HCT116 (cell line): ENCODE measurements at regions not wholly inside any gene's neighbourhood (a gene's known extent, or its start where the extent isn't known, plus 50 kb on each side); places are given as distances from the start of the nearest gene placed in this dataset.

Source experiments
- ATAC-seq: fragments of 200-7000 bp; cut with Tn5 transposase; 2 replicates; pipeline ENCODE4 v1.9.1; 2020; ENCODE audit warnings: mild to moderate bottlenecking, moderate library complexity
- BruUV-seq: library from RNA; stranded (reverse); fragments of 400-500 nt; replicated peaks from 2 replicates; lab custom pipeline; 2021; lab: Mats Ljungman, UMichigan
- CTCF ChIA-PET: fragments of 300-600 bp; sonication (Branson Sonifier 250); formaldehyde crosslinking; loops from one replicate; lab custom pipeline; 2021; ENCODE audit warnings: antibody characterized with exemption; lab: Charles Lee
- POLR2A ChIA-PET: fragments of 300-600, 350-600 bp; sonication (Branson Sonifier 250); formaldehyde crosslinking; loops from one replicate; lab custom pipeline; 2021; ENCODE audit warnings: antibody characterized with exemption; lab: Charles Lee
- RAD21 ChIA-PET, 2 experiments: fragments of 300-600 bp; sonication (Branson Sonifier 250); formaldehyde crosslinking; loops; one replicate each; lab custom pipeline; 2023; ENCODE audit warnings: low total read pairs in 2 of 2; ENCODE audit not compliant: uncharacterized antibody in 2 of 2, unreplicated experiment in 2 of 2, low non-redundant PET in 1 of 2; lab: Charles Lee
- DNase-seq: peaks from one replicate; pipeline ENCODE4 v3.0.0-alpha.2; 2010; ENCODE audit warnings: low read depth, low spot score
- H2AFZ ChIP-seq: fragments of 200-600 bp; shearing (Covaris generic), sonication (generic); 2 replicates; pipeline ENCODE4 v1.6.1; 2017; ENCODE audit warnings: low read depth, mixed run types, mixed read lengths, antibody characterized with exemption, low read length; ENCODE audit not compliant: poor library complexity, severe bottlenecking
- H3K27ac ChIP-seq: 2 replicates; pipeline ENCODE4 v1.5.1; 2012; ENCODE audit warnings: low read depth, low read length
- H3K27me3 ChIP-seq: fragments of 200-600 bp; sonication (generic); 2 replicates; pipeline ENCODE4 v1.6.1; 2016; ENCODE audit warnings: mixed run types, low read length, mixed read lengths; ENCODE audit not compliant: insufficient read depth
- H3K36me3 ChIP-seq, 2 experiments: fragments of 200-500 bp in 1 of 2; fragments of 200-600 bp in 1 of 2; sonication (Bioruptor generic) in 1 of 2; sonication (generic) in 1 of 2; 2 replicates each; pipeline versions ENCODE4 v1.5.1 to v1.6.1; 2014 to 2016; ENCODE audit warnings: low read length in 2 of 2, inconsistent platforms in 1 of 2, mixed read lengths in 1 of 2, mixed run types in 1 of 2; ENCODE audit not compliant: insufficient read depth in 2 of 2, control insufficient read depth in 1 of 2
- H3K4me1 ChIP-seq, 2 experiments: fragments of 200-600 bp in 1 of 2; sonication (generic) in 1 of 2; 2 replicates each; pipeline versions ENCODE4 v1.5.1 to v1.6.1; 2012 to 2017; ENCODE audit warnings: low read length in 2 of 2, inconsistent platforms in 1 of 2, mild to moderate bottlenecking in 1 of 2, mixed read lengths in 1 of 2, mixed run types in 1 of 2, moderate library complexity in 1 of 2; ENCODE audit not compliant: insufficient read depth in 2 of 2, control insufficient read depth in 1 of 2
- H3K4me2 ChIP-seq: fragments of 200-600 bp; sonication (generic); 2 replicates; pipeline ENCODE4 v1.6.1; 2017; ENCODE audit warnings: mixed run types, low read length, mixed read lengths
- H3K4me3 ChIP-seq, 2 experiments: fragments of 200-600 bp in 1 of 2; sonication (generic) in 1 of 2; replicated peaks in 1 of 2; 2 replicates each; pipeline ENCODE4 v1.5.1; 2011 to 2016; ENCODE audit warnings: low read length in 2 of 2, control low read depth in 1 of 2, low read depth in 1 of 2, mild to moderate bottlenecking in 1 of 2, mixed read lengths in 1 of 2, mixed run types in 1 of 2
- H3K79me2 ChIP-seq: fragments of 200-600 bp; sonication (generic); 2 replicates; pipeline ENCODE4 v1.6.1; 2017; ENCODE audit warnings: mild to moderate bottlenecking, mixed run types, low read length, moderate library complexity, mixed read lengths; ENCODE audit not compliant: insufficient read depth
- H3K9ac ChIP-seq: fragments of 200-600 bp; sonication (generic); 2 replicates; pipeline ENCODE4 v1.6.1; 2016; ENCODE audit warnings: low read length, mixed read lengths
- H3K9me2 ChIP-seq: fragments of 200-600 bp; sonication (generic), shearing (Covaris generic); 2 replicates; pipeline ENCODE4 v1.6.1; 2017; ENCODE audit warnings: mixed run types, mild to moderate bottlenecking, moderate library complexity; ENCODE audit not compliant: insufficient read depth
- H3K9me3 ChIP-seq, 2 experiments: fragments of 200-500 bp in 1 of 2; fragments of 200-600 bp in 1 of 2; sonication (Bioruptor generic) in 1 of 2; sonication (generic) in 1 of 2; 2 replicates each; pipeline ENCODE4 v1.6.1; 2014 to 2017; ENCODE audit warnings: low read length in 2 of 2, mixed read lengths in 2 of 2, inconsistent platforms in 1 of 2, low read depth in 1 of 2, mild to moderate bottlenecking in 1 of 2, mixed run types in 1 of 2, moderate library complexity in 1 of 2; ENCODE audit not compliant: control insufficient read depth in 1 of 2, insufficient read depth in 1 of 2
- H4K20me1 ChIP-seq: fragments of 200-600 bp; sonication (generic), shearing (Covaris generic); 2 replicates; pipeline ENCODE4 v1.6.1; 2017; ENCODE audit warnings: mixed run types, mild to moderate bottlenecking, moderate library complexity; ENCODE audit not compliant: insufficient read depth
- CBX3 ChIP-seq: IDR thresholded peaks from 2 replicates; pipeline ENCODE4 v1.6.1; 2012; ENCODE audit warnings: low read depth
- CEBPB ChIP-seq: IDR thresholded peaks from 2 replicates; pipeline ENCODE4 v1.6.1; 2012; ENCODE audit warnings: low read depth
- EGR1 ChIP-seq: IDR thresholded peaks from 2 replicates; pipeline ENCODE4 v1.6.1; 2012; ENCODE audit warnings: low read depth
- EZH2 ChIP-seq: fragments of 200-600 bp; sonication (generic); IDR thresholded peaks from 2 replicates; pipeline ENCODE4 v1.6.1; 2017; ENCODE audit warnings: antibody characterized with exemption, mixed run types
- EZH2phosphoT487 ChIP-seq: fragments of 200-600 bp; IDR thresholded peaks from 2 replicates; pipeline ENCODE4 v1.6.1; 2018; ENCODE audit warnings: antibody characterized with exemption, borderline replicate concordance
- POLR2A ChIP-seq: IDR thresholded peaks from 2 replicates; pipeline ENCODE4 v1.7.0; 2011; ENCODE audit warnings: borderline replicate concordance; ENCODE audit not compliant: insufficient read depth, insufficient read length; ENCODE audit errors: extremely low read depth
- POLR2AphosphoS5 ChIP-seq: IDR thresholded peaks from 2 replicates; pipeline ENCODE4 v1.6.1; 2011; ENCODE audit warnings: mild to moderate bottlenecking, low read depth, low read length, moderate library complexity
- SIN3A ChIP-seq: IDR thresholded peaks from 2 replicates; pipeline ENCODE4 v1.6.1; 2012; ENCODE audit warnings: low read depth
- SP1 ChIP-seq: IDR thresholded peaks from 2 replicates; pipeline ENCODE4 v1.6.1; 2012; ENCODE audit warnings: low read depth
- TCF7L2 ChIP-seq: IDR thresholded peaks from 2 replicates; pipeline ENCODE4 v1.7.0; 2011; ENCODE audit warnings: borderline replicate concordance, inconsistent platforms; ENCODE audit not compliant: insufficient read depth, insufficient read length; ENCODE audit errors: extremely low read depth
- ZFX ChIP-seq: fragments of 450-650 bp; IDR thresholded peaks from 2 replicates; pipeline ENCODE4 v1.6.1; 2017
- ZNF274 ChIP-seq: fragments of 200-500 bp; sonication (Bioruptor generic); IDR thresholded peaks from 2 replicates; pipeline ENCODE4 v1.6.1; 2014; ENCODE audit warnings: mild to moderate bottlenecking, low read depth, low read length, inconsistent platforms
- intact Hi-C: fragments of 100-400 bp; cut with micrococcal nuclease; formaldehyde crosslinking; loops from 2 replicates; pipeline ENCODE4 v1.10.0; 2022
- TF ChIP-seq, protein P1 (sequence below): IDR thresholded peaks from 2 replicates; pipeline ENCODE4 v1.6.1; 2012; ENCODE audit warnings: low read depth
- TF ChIP-seq, protein P2 (sequence below): IDR thresholded peaks from 2 replicates; pipeline ENCODE4 v1.6.1; 2012
- TF ChIP-seq, protein P3 (sequence below): IDR thresholded peaks from 2 replicates; pipeline ENCODE4 v1.6.1; 2011; ENCODE audit warnings: mild to moderate bottlenecking, low read length, moderate library complexity; ENCODE audit not compliant: insufficient replicate concordance; ENCODE audit errors: extremely low read depth

DNA sequence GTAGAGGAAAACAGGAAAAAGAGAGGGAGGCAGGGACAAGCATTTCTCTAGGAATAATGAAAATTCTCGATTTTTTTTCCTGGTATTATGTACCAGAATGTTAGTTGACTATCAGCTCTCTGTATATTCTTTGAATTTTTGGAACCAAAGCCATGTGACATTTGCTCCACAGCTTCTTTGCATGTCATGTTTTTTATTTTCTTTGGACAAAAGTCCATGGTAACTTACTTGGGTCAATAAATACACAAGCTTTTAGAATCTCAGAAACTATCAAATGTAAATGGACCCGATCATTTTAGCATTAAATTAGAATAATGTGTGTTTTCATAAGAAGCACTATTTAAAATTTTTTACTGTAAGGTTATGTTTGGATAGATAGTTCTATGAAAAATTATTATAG is 320.5 kb downstream of the ZIC1 start (continued):
- TF ChIP-seq, protein P1, sequence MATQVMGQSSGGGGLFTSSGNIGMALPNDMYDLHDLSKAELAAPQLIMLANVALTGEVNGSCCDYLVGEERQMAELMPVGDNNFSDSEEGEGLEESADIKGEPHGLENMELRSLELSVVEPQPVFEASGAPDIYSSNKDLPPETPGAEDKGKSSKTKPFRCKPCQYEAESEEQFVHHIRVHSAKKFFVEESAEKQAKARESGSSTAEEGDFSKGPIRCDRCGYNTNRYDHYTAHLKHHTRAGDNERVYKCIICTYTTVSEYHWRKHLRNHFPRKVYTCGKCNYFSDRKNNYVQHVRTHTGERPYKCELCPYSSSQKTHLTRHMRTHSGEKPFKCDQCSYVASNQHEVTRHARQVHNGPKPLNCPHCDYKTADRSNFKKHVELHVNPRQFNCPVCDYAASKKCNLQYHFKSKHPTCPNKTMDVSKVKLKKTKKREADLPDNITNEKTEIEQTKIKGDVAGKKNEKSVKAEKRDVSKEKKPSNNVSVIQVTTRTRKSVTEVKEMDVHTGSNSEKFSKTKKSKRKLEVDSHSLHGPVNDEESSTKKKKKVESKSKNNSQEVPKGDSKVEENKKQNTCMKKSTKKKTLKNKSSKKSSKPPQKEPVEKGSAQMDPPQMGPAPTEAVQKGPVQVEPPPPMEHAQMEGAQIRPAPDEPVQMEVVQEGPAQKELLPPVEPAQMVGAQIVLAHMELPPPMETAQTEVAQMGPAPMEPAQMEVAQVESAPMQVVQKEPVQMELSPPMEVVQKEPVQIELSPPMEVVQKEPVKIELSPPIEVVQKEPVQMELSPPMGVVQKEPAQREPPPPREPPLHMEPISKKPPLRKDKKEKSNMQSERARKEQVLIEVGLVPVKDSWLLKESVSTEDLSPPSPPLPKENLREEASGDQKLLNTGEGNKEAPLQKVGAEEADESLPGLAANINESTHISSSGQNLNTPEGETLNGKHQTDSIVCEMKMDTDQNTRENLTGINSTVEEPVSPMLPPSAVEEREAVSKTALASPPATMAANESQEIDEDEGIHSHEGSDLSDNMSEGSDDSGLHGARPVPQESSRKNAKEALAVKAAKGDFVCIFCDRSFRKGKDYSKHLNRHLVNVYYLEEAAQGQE = no peak

DNA sequence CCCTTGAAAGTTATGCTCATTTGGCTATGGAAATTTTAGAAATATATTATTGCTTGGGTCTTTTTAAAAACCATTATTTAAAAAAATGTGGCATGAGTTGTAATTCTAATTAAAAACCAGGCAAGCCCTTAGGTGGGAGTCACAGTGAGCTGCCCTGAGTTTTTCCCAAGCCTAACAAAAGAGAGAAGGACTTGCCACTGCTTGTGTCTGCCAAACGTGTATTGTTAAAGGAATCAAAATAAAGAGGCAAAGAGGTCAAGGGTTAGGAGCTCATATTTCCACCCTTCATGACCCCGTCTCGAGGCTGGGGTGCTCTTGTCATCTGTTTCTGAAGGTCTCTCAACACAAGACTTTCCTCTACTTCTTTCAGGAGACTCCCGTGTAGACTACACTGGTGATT is 321.1 kb downstream of the ZIC1 start:
- Histone ChIP-seq H3K4me2 (no peak overlapping the region), H3K4me1 (no peaks in the 10 kb centered on the region), H2AFZ (no peak overlapping the region), H3K36me3 (no peaks in the 10 kb centered on the region), H3K27ac (no peak overlapping the region), H3K4me3 (no peak overlapping the region), H3K27me3 (no peaks in the 10 kb centered on the region), H3K9ac (no peak overlapping the region), H4K20me1 (no peaks in the 10 kb centered on the region), H3K79me2 (no peaks in the 10 kb centered on the region), H3K9me3 (no peaks in the 10 kb centered on the region), H3K9me2 (no peaks in the 10 kb centered on the region)
- ATAC-seq (no peak), DNase-seq (no peak)
- intact Hi-C loops = no loop called here
- no TSS peak for BruUV-seq
- RAD21 ChIA-PET = no interaction called here
- TF ChIP-seq CBX3 (no peak), POLR2AphosphoS5 (no peak), SP1 (no peak), CEBPB (no peak), SIN3A (no peak), EZH2 (no peak), ZFX (no peak), ZNF274 (no peak), POLR2A (no peak), TCF7L2 (no peak), EGR1 (no peak), EZH2phosphoT487 (no peak)
- TF ChIP-seq, protein P1 = no peak
- TF ChIP-seq, protein P2, sequence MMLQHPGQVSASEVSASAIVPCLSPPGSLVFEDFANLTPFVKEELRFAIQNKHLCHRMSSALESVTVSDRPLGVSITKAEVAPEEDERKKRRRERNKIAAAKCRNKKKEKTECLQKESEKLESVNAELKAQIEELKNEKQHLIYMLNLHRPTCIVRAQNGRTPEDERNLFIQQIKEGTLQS = no peak
- TF ChIP-seq, protein P3, sequence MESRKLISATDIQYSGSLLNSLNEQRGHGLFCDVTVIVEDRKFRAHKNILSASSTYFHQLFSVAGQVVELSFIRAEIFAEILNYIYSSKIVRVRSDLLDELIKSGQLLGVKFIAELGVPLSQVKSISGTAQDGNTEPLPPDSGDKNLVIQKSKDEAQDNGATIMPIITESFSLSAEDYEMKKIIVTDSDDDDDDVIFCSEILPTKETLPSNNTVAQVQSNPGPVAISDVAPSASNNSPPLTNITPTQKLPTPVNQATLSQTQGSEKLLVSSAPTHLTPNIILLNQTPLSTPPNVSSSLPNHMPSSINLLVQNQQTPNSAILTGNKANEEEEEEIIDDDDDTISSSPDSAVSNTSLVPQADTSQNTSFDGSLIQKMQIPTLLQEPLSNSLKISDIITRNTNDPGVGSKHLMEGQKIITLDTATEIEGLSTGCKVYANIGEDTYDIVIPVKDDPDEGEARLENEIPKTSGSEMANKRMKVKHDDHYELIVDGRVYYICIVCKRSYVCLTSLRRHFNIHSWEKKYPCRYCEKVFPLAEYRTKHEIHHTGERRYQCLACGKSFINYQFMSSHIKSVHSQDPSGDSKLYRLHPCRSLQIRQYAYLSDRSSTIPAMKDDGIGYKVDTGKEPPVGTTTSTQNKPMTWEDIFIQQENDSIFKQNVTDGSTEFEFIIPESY = no peak
- CTCF ChIA-PET = no interaction called here
- POLR2A ChIA-PET = no interaction called here
